ENCODE measurements at regions not wholly inside any gene's neighbourhood (a gene's known extent, or its start where the extent isn't known, plus 50 kb on each side); places are given as distances from the start of the nearest gene placed in this dataset.

- Histone ChIP-seq H3K4me1 (ENCODE audit: low read length) (no peaks in the 10 kb centered on the region), H3K79me2 (ENCODE audit: low read length) (no peaks in the 10 kb centered on the region), H3K9ac (ENCODE audit: low read length) (no peak overlapping the region), H3K36me3 (replicated peaks; ENCODE audit: low read depth, low read length) (no peaks in the 10 kb centered on the region), H3K27me3 (ENCODE audit: low read depth, low read length) (no peaks in the 10 kb centered on the region), H2AFZ (ENCODE audit: low read depth, low read length) (no peak overlapping the region), H3K9me3 (ENCODE audit: insufficient read depth, low read length) (no peaks in the 10 kb centered on the region), H4K20me1 (ENCODE audit: insufficient read depth, low read length) (no peaks in the 10 kb centered on the region), H3K4me2 (ENCODE audit: low read length) (no peak overlapping the region), H3K27ac (ENCODE audit: low read length) (no peak overlapping the region), H3K4me3 (ENCODE audit: low read length) (no peak overlapping the region)
- TF ChIP-seq CTCF (IDR thresholded peaks at IDR 0.05; ENCODE audit: low read depth, low read length) (no peak), EZH2phosphoT487 (IDR thresholded peaks at IDR 0.05; ENCODE audit: low read depth) (no peak)
Measured at GRCh38 chr9:30459156-30459555, 1925.3 kb upstream of the ACO1 start.

- Histone ChIP-seq H3K4me2 (ENCODE audit: low read length) (no peak overlapping the region), H3K27ac (ENCODE audit: low read length) (no peak overlapping the region)
- no peak for TF ChIP-seq CTCF (IDR thresholded peaks at IDR 0.05; ENCODE audit: low read depth, low read length)
- TF ChIP-seq EZH2phosphoT487 (IDR thresholded peaks at IDR 0.05; ENCODE audit: low read depth) = no peak
Measured at GRCh38 chr9:30476826-30477225, 1907.6 kb upstream of the ACO1 start.

GRCh38 chr9:30478684-30479083 lies 1905.8 kb upstream of the ACO1 start:
- Histone ChIP-seq H3K4me1 (ENCODE audit: low read length) (no peaks in the 10 kb centered on the region), H3K4me3 (ENCODE audit: low read length) (no peak overlapping the region), H3K27me3 (ENCODE audit: low read depth, low read length) (no peaks in the 10 kb centered on the region), H3K79me2 (ENCODE audit: low read length) (no peaks in the 10 kb centered on the region), H4K20me1 (ENCODE audit: insufficient read depth, low read length) (no peaks in the 10 kb centered on the region), H2AFZ (ENCODE audit: low read depth, low read length) (no peak overlapping the region), H3K4me2 (ENCODE audit: low read length) (no peak overlapping the region), H3K27ac (ENCODE audit: low read length) (no peak overlapping the region), H3K9me3 (ENCODE audit: insufficient read depth, low read length) (no peaks in the 10 kb centered on the region), H3K36me3 (replicated peaks; ENCODE audit: low read depth, low read length) (no peaks in the 10 kb centered on the region), H3K9ac (ENCODE audit: low read length) (no peak overlapping the region)
- TF ChIP-seq EZH2phosphoT487 (IDR thresholded peaks at IDR 0.05; ENCODE audit: low read depth) = no peak
- TF ChIP-seq CTCF (IDR thresholded peaks at IDR 0.05; ENCODE audit: low read depth, low read length) = no peak

More at GRCh38 chr9:30476826-30477225, 1907.6 kb upstream of the ACO1 start:
- Histone ChIP-seq H3K4me3 (ENCODE audit: low read length) (no peak overlapping the region), H3K79me2 (ENCODE audit: low read length) (no peaks in the 10 kb centered on the region), H4K20me1 (ENCODE audit: insufficient read depth, low read length) (no peaks in the 10 kb centered on the region), H3K9me3 (ENCODE audit: insufficient read depth, low read length) (no peaks in the 10 kb centered on the region), H2AFZ (ENCODE audit: low read depth, low read length) (no peak overlapping the region), H3K36me3 (replicated peaks; ENCODE audit: low read depth, low read length) (no peaks in the 10 kb centered on the region), H3K4me1 (ENCODE audit: low read length) (no peaks in the 10 kb centered on the region), H3K9ac (ENCODE audit: low read length) (no peak overlapping the region), H3K27me3 (ENCODE audit: low read depth, low read length) (no peaks in the 10 kb centered on the region)

DNA sequence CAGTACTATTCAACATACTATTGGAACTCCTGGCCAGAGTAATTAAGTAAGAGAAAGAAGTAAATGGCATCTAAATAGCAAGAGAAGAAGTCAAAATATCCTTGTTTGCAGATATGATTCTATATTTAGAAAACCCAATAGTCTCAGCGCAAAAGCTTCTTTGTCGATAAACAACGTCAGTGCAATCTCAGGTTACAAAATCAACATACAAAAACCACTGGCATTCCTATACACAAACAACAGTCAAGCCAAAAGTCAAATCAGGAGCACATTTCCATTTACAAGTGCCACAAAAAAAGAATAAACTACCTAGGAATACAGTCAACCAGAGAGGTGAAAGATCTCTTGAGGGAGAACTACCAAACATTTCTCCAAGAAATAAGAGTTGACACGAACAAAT lies 1901.9 kb upstream of the ACO1 start:
- Histone ChIP-seq H3K4me3 (ENCODE audit: low read length) (no peak overlapping the region), H3K36me3 (replicated peaks; ENCODE audit: low read depth, low read length) (no peaks in the 10 kb centered on the region), H3K27ac (ENCODE audit: low read length) (no peak overlapping the region), H3K79me2 (ENCODE audit: low read length) (no peaks in the 10 kb centered on the region), H3K4me1 (ENCODE audit: low read length) (peaks cover 5% of the 10 kb centered on the region; the same call in 1 of the 2 replicates), H3K9me3 (ENCODE audit: insufficient read depth, low read length) (no peaks in the 10 kb centered on the region), H3K9ac (ENCODE audit: low read length) (no peak overlapping the region), H2AFZ (ENCODE audit: low read depth, low read length) (no peak overlapping the region), H4K20me1 (ENCODE audit: insufficient read depth, low read length) (no peaks in the 10 kb centered on the region), H3K4me2 (ENCODE audit: low read length) (no peak overlapping the region), H3K27me3 (ENCODE audit: low read depth, low read length) (no peaks in the 10 kb centered on the region)
- TF ChIP-seq CTCF (IDR thresholded peaks at IDR 0.05; ENCODE audit: low read depth, low read length) (no peak), EZH2phosphoT487 (IDR thresholded peaks at IDR 0.05; ENCODE audit: low read depth) (no peak)
